Stimulated activated CD8-positive, alpha-beta memory T cell treated with anti-CD3 and anti-CD28 coated beads, Interleukin-12 subunit alpha, Interleukin-12 subunit beta, amount 100 ng/mL, for 4 hours (primary cell): ENCODE measurements at regions not wholly inside any gene's neighbourhood (a gene's known extent, or its start where the extent isn't known, plus 50 kb on each side); places are given as distances from the start of the nearest gene placed in this dataset.
"Not testable (repeated sequence)": the region's sequence is repeated elsewhere in the genome, so short reads cannot be mapped to it uniquely, and the experiment has no call there.

Source experiments
- DNase-seq: peaks from one replicate; pipeline ENCODE4 v3.0.0-alpha.2; 2020; ENCODE audit warnings: low read depth

DNA sequence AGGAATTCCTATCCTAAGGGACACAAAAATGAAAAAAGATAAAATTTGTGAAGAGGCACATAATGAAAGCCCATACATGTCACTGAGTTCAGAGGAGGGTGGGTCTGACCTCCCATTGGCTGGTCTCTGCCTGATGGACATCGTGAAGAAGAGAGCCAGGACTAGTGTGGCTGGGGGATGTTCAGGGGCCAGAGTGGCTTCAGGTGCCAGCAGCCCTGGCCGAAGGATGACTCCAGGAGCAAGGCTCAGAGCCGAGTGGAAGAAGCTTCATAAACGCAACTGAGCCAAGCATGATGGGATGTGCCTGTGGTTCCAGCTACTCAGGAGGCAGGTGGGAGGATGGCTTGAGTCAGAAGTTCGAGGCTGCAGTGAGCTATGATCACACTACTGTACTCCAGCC is 56.9 kb upstream of the ATP5PO start:
- DNase-seq: no peak

DNA sequence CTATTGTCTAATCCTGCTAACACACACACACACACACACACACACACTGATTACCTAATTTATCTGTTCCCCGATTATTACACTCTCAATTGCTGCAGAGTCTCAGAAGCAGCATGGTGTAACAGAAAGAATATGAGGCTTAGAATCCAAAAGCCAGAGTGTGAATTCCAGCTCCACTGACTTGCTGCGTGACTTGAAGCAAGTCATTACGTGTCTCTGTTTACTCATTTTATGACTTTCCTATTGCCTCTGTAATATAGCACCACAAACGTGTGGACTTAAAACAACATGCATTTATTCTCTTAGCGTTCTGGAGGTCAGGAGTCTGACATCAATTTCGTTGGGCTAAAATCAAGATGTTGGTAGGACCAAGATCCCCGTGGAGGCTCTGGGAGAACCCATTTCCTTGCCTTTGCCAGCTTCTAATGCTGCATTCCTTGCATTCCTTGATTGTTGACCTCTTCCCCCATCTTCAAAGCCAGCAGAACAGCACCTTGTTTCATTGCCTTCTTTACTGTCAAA is 55.9 kb upstream of the ATP5PO start:
- DNase-seq: no peak

DNA sequence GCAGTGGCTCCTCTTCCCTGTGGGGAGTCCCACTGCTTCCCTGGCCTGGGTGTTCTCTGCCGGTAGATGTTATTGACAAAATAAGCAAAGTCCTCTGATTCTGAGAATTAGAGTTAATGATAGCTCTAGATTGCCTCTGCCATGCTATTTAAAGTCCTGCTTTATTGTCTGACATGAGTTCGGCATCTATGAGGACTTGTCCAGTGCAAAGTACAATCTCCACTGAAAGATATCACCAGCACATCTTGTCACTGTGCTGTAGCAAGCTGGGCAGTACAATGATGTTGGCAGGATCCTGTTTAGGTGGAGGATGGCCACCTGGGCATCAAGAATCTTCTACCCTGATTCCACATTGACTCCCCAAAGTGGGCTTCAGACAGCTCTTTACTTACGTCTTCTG is 54.0 kb upstream of the ATP5PO start:
- DNase-seq: no peak

DNA sequence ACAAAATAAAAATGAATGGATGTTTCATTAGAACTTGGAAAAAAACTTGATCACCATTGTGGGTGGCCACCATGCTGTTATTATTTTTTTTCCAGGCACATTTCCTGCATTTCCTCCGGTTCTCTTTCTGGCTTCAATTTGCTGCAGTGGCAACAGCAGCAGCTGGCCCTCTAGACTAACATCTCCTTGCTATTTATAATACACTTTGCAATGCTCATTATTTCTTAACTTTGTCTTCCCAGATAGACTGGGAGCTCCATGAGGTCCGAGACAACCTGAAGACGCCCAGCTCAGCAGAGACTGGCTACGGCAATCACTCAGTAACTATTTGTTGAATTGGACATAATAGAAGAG is 53.4 kb upstream of the ATP5PO start:
- no peak for DNase-seq

DNA sequence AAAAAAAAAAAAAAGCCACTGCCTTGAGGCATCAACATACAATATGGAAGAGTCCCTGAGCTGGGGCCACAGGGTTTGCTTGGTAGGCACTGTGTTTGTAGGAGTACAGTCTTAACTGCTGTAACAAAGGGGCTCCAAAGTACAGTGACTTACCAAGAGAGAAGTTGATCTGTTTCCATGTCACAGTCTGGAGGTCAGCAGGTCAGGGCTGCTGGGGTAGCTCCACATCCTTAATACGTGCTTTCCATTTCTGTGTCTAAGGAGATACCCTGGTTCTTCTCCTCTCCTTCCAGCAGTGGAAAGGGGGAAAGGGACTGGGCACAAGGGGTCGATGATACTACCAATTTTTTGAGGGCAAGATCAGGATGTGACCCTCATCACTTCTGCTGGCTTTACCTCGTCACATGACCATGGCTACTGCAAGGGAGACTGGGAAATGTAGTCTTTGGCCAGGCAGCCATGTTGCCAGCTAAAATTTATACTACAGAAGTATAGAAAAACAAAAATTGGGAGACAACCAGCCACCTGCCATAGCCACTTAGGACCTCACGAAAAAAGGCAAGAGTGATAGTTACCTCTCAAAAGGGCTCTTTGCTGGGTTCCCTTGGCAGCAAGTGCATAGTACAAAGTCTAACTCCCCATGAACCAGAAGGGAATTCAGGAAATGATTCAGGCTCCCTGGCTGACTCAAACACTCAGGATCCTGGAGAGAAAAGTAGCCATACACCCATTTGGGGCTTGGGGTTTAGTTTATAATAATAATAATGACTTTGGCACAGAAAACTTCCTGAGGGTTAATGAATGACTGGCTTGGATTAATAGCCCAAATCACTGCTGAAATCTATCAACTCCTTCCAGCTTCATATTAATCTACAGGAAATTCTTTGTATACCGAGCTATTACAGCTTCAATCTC is 52.7 kb upstream of the ATP5PO start:
- DNase-seq: no peak

DNA sequence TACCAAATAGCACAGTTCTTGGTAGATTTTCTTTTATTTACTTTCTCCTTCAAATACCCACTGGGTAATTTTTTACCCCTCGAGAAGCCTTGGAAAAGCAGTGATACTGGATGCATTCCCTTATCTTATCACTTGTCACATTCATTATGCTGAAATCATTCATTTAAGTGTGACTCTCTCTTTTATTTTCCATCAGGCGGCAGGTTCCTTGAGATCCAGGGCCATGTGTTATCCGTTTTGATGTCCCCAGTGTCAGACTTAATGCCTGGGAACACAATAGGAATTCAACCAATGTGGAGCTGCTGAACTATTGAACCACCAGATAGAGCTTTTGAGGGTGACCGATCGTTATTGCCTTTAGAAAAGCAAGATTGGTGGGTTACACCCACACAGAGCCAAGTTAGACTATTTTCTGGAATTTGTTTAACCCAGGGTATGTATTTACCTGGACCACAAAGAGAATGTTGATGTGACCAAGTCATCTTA is 51.5 kb upstream of the ATP5PO start:
- no peak for DNase-seq

DNA sequence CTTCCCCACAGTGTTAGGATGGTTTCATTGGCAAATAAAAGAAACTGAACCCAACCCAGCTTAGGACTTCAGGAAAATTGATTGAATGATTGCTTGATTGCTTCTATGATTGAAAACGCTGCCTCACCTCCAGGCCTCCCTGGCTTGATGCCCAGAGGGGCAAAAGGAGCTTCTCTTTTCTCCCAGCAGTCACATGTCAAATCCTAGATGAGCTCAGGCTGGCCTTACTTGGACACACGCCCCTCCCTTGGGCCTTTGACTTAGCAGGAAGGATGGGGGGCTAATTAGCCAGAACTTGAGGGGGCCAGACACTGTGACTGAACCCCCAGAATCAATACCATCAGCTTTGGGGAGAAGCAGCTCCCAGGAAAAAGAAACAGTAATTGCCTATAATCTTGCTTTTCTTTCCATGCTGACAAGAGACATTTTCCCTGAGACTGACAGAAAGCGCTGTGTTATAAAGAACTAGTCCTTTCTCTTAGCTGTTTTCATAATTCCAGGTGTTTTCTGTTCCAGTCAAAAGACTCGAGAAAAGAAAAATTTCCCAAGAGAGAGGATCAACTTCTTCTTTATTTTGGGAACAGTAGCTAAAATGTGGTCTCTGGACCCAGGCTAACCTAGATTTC is 50.8 kb upstream of the ATP5PO start:
- DNase-seq: no peak

DNA sequence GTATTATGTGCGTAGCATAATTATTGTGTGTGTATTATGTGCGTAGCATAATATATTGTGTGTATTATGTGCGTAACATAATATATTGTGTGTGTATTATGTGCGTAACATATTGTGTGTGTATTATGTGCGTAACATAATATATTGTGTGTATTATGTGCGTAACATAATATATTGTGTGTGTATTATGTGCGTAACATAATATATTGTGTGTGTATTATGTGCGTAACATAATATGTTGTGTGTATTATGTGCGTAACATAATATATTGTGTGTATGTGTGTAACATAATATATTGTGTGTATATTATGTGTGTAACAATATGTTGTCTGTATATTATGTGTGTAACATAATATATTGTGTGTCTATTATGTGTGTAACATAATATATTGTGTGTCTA is 50.1 kb upstream of the ATP5PO start:
- not testable (repeated sequence) for DNase-seq
